ENCODE measurements at regions not wholly inside any gene's neighbourhood (a gene's known extent, or its start where the extent isn't known, plus 50 kb on each side); places are given as distances from the start of the nearest gene placed in this dataset.
A peak's percentile ranks its signal among the peaks of the same experiment; 100 is the strongest.

GRCh38 chr5:77877516-77878355, 101.6 kb upstream of the TBCA start:
- 0 out of 2 replicates have a peak overlapping the region, but pooled peaks have one; percentile 5 for H2AFZ ChIP-seq (ENCODE audit: low read depth, low read length)
- no peaks in the 10 kb centered on the region for H4K20me1 ChIP-seq (replicated peaks; ENCODE audit: control insufficient read depth, insufficient read depth, low read length)
- no peaks in the 10 kb centered on the region for H3K36me3 ChIP-seq (ENCODE audit: control insufficient read depth, insufficient read depth, low read length)
- no peak for DNase-seq (ENCODE audit: extremely low read depth in 1 of 4, low spot score in 3 of 4)
- no peak overlapping the region for H3K27ac ChIP-seq (ENCODE audit: extremely low read depth, low read depth, low read length)
- intact Hi-C loops (cut with micrococcal nuclease) (loop anchor here (10.0 kb wide), 1 partner anchor 387 kb away; no protein-coding TSS in a partner anchor), in situ Hi-C loops (cut with MboI) (no loop called here)
- POLR2A ChIA-PET: interaction anchor here (1.5 kb wide), 1 partner anchor 12 kb away, joined by 4 read pairs; no protein-coding TSS in a partner anchor
- TF ChIP-seq ZHX1 (conservative IDR thresholded peaks at IDR 0.05; ENCODE audit: low read length): no peak
- peak; percentile 44 for TF ChIP-seq ZNF121 (CRISPR knock-in tag; conservative IDR thresholded peaks at IDR 0.05)
- TF ChIP-seq NR4A1 (CRISPR knock-in tag; IDR thresholded peaks at IDR 0.05): no peak
- TF ChIP-seq NR4A1 (tag; IDR thresholded peaks at IDR 0.05): peak; percentile 26; the same call in 1 of the 2 replicates
- FAIRE-seq: no peak
- no peaks in the 10 kb centered on the region for H3K79me2 ChIP-seq (ENCODE audit: control insufficient read depth, insufficient read depth, low read length)
- peak overlapping the region; percentile 36; the same call in 1 of the 2 replicates for H3K4me2 ChIP-seq (ENCODE audit: insufficient read depth, low read length)
- no TSS peak for BruUV-seq (replicated peaks)
- H3K9me1 ChIP-seq (ENCODE audit: control insufficient read depth, insufficient read depth, low read length): no peaks in the 10 kb centered on the region
- peaks cover 10 to 24% of the 10 kb centered on the region in 2 experiments; a peak in 4 of 5 replicates for H3K4me1 ChIP-seq (replicated peaks in 1 of 2; ENCODE audit: control insufficient read depth in 2 of 2, insufficient read depth in 2 of 2, low read length in 2 of 2)
- peaks cover 2 to 12% of the 10 kb centered on the region in 2 experiments; a peak in 4 of 5 replicates for H3K27me3 ChIP-seq (ENCODE audit: control insufficient read depth in 2 of 2, insufficient read depth in 2 of 2, low read length in 2 of 2)
- H3K9ac ChIP-seq (ENCODE audit: insufficient read depth in 1 of 2, low read depth in 2 of 2, low read length in 2 of 2): no peak overlapping the region
- no peaks in the 10 kb centered on the region for H3K9me3 ChIP-seq (replicated peaks; ENCODE audit: control insufficient read depth, insufficient read depth, low read depth, low read length)
- no peak overlapping the region for H3K4me3 ChIP-seq
- CTCF ChIA-PET (ENCODE audit: low intra/inter-chr PET ratio): no interaction called here
- no peak; the same call in 2 of the 3 replicates for ATAC-seq
- WGBS (ENCODE audit: insufficient coverage, low coverage, missing lambda C conversion rate): 34% methylated on average over 11 of the region's 11 CpGs
